DND-41 (cell line): ENCODE measurements at regions not wholly inside any gene's neighbourhood (a gene's known extent, or its start where the extent isn't known, plus 50 kb on each side); places are given as distances from the start of the nearest gene placed in this dataset.

Experiments
- CTCF ChIP-seq: IDR thresholded peaks from 2 replicates; pipeline ENCODE4 v1.5.1; 2012; ENCODE audit warnings: borderline replicate concordance, low read length, moderate library complexity, mild to moderate bottlenecking; ENCODE audit not compliant: poor library complexity, severe bottlenecking; ENCODE audit errors: extremely low read depth
- EZH2 ChIP-seq: IDR thresholded peaks from 3 replicates; pipeline ENCODE4 v1.6.1; 2012; ENCODE audit warnings: borderline replicate concordance, low read depth, mild to moderate bottlenecking, moderate library complexity, low read length, inconsistent platforms; ENCODE audit not compliant: severe bottlenecking

- TF ChIP-seq CTCF (no peak), EZH2 (no peak)
Observed at GRCh38 chr13:37475966-37476365, 122.6 kb downstream of the POSTN start.
